Upper lobe of right lung (tissue), 1 donor: ENCODE measurements at regions not wholly inside any gene's neighbourhood (a gene's known extent, or its start where the extent isn't known, plus 50 kb on each side); places are given as distances from the start of the nearest gene placed in this dataset.

Source experiments
- ATAC-seq: fragments of 200-7000 bp; cut with Tn5 transposase; one replicate; pipeline ENCODE4 v1.9.1; 2020; ENCODE audit warnings: mild to moderate bottlenecking, moderate library complexity
- DNase-seq: peaks from one replicate; pipeline ENCODE4 v3.0.0-alpha.2; 2020
- H3K27ac ChIP-seq: fragments of 200-600 bp; one replicate; pipeline ENCODE4 v1.8.0; 2022
- H3K27me3 ChIP-seq: fragments of 200-600 bp; one replicate; pipeline ENCODE4 v1.8.0; 2022; ENCODE audit warnings: mild to moderate bottlenecking
- H3K36me3 ChIP-seq: fragments of 200-600 bp; one replicate; pipeline ENCODE4 v1.8.0; 2022
- H3K4me1 ChIP-seq: fragments of 200-600 bp; one replicate; pipeline ENCODE4 v1.8.0; 2022
- H3K4me3 ChIP-seq: fragments of 200-600 bp; one replicate; pipeline ENCODE4 v1.8.0; 2022; ENCODE audit warnings: mild to moderate bottlenecking
- H3K9me3 ChIP-seq: fragments of 200-600 bp; one replicate; pipeline ENCODE4 v1.8.0; 2022
- intact Hi-C: fragments of 100-400 bp; cut with DNase I; formaldehyde crosslinking; loops from one replicate; pipeline ENCODE4 v1.11.0; 2022
- TF ChIP-seq, protein P1 (sequence below): fragments of 200-600 bp; IDR thresholded peaks from one replicate; pipeline ENCODE4 v1.8.0; 2022; ENCODE audit warnings: antibody characterized with exemption
- donor health status: DM: no; HTN: yes; CAD: no; lungs with severe emphysema.

DNA sequence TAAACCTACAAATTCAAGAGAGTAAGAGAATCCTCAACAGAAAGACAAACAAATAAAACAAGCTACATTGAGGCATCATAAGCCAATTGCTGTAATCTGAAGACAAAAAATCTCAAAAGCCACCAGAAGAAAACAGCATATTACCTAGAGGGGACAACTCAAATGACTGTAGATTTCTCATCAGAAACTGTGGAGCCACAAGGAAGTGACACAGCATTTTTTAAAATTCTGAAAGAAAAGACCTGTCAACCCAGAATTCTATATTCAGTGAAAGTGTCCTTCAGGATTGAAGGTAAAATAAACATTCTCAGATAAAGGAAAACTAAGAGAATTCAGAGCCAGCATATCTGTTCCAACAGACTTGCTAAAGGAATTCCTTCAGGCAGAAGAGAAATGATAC is 147.8 kb upstream of the DHRS4 start:
- no peak for DNase-seq
- TF ChIP-seq, protein P1, sequence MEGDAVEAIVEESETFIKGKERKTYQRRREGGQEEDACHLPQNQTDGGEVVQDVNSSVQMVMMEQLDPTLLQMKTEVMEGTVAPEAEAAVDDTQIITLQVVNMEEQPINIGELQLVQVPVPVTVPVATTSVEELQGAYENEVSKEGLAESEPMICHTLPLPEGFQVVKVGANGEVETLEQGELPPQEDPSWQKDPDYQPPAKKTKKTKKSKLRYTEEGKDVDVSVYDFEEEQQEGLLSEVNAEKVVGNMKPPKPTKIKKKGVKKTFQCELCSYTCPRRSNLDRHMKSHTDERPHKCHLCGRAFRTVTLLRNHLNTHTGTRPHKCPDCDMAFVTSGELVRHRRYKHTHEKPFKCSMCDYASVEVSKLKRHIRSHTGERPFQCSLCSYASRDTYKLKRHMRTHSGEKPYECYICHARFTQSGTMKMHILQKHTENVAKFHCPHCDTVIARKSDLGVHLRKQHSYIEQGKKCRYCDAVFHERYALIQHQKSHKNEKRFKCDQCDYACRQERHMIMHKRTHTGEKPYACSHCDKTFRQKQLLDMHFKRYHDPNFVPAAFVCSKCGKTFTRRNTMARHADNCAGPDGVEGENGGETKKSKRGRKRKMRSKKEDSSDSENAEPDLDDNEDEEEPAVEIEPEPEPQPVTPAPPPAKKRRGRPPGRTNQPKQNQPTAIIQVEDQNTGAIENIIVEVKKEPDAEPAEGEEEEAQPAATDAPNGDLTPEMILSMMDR = no peak
- intact Hi-C loops = no loop called here

DNA sequence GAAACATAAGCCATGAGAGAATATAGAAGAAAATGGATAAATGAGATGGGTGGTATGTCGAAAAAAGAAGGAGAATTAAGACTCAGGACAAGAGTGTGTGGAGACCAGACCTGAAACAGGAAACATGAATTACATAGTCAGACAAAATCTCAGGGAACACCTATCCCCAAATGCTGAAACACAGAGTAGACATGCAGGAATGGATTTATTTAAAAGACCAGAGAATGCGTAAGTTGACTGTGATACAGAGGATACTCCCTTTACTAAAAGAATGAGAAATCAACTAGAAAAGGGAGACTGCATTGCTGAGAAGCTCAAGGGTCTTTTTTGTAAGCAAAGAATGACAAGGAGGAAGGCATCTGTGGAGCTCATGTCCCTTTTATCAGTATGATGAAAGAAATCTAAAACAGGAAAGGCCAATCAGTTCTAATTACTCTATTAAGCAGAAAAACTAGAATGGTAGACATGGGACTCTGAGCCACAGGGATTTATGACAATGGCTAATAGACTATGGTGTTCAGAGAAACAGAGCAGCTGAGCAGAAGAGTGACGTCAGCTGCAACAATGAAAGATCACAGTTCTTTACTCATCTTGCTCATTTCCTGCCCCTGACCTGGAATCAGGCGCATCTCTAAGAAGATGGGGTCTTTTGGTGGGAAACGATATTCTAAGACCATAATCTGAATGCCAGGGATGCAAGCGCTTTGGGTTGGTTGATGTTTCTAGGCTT is 138.9 kb upstream of the DHRS4 start:
- intact Hi-C loops = no loop called here
- DNase-seq (no peak), ATAC-seq (no peak)
- TF ChIP-seq, protein P1 = no peak
- Histone ChIP-seq H3K27ac (no peak overlapping the region), H3K27me3 (no peaks in the 10 kb centered on the region), H3K4me3 (no peak overlapping the region), H3K4me1 (no peaks in the 10 kb centered on the region), H3K9me3 (no peaks in the 10 kb centered on the region), H3K36me3 (no peaks in the 10 kb centered on the region)

More for the DNA sequence above, 147.8 kb upstream of the DHRS4 start:
- Histone ChIP-seq H3K36me3 (no peaks in the 10 kb centered on the region), H3K27me3 (no peaks in the 10 kb centered on the region), H3K27ac (no peak overlapping the region), H3K4me3 (no peak overlapping the region), H3K9me3 (peaks cover 9% of the 10 kb centered on the region), H3K4me1 (no peaks in the 10 kb centered on the region)
- ATAC-seq = no peak

DNA sequence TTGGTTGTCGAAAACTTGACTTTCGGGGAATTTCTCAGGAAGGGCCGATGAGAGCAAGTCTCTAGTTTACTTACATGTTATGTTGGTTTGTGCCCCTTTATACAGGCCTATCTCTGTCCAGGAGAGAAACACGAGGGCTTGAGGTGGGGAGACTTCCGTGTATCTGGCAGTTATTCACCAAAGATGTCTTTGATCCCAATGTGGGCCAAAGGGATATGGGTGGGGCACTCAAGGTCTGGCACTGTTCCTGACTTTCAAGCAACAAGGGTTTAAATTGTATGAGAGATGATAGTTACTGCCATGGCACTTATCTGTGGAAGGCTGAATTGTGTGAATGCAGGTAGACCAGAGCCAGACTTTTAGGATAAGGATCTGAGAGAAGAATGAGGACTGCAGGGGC is 137.2 kb upstream of the DHRS4 start:
- Histone ChIP-seq H3K27me3 (no peaks in the 10 kb centered on the region), H3K9me3 (no peaks in the 10 kb centered on the region), H3K36me3 (no peaks in the 10 kb centered on the region), H3K4me3 (no peak overlapping the region), H3K27ac (no peak overlapping the region), H3K4me1 (no peaks in the 10 kb centered on the region)
- TF ChIP-seq, protein P1 = no peak
- ATAC-seq (no peak), DNase-seq (no peak)
- intact Hi-C loops = no loop called here

DNA sequence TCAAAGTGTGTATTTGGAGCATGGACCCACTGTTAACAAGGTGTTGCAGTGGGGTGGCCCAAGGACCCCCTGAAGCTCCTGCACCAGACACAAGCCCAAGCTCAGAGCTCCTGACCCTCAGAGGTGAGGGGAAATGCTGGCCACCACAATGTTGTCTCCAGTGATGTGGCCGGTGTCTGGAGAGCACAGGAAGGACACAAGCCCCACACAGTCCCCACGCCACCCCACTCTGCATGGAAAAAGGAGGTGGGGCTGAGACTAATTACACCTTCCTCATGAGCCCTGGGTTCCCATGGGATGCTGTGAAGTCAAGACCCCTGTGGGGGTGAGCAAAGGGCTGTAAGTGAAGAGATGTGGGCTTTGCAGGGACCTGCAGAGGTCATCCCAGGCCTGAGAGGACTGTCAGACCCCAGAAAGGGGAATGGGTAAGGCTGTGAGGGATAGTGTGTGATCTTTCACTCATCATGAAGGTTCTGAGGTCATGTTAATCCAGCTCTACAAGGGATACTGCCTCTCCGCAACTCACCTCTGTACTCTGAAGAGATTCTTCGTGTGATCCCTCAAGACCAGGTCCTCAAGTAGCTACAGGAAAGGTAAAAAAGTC is 136.3 kb upstream of the DHRS4 start:
- H3K4me3 ChIP-seq = no peak overlapping the region
- H3K4me1 ChIP-seq = no peaks in the 10 kb centered on the region
- intact Hi-C loops = no loop called here
- TF ChIP-seq, protein P1 = no peak
- no peaks in the 10 kb centered on the region for H3K9me3 ChIP-seq
- no peak for DNase-seq
- H3K27ac ChIP-seq = no peak overlapping the region
- H3K27me3 ChIP-seq = no peaks in the 10 kb centered on the region
- no peak for ATAC-seq
- no peaks in the 10 kb centered on the region for H3K36me3 ChIP-seq

DNA sequence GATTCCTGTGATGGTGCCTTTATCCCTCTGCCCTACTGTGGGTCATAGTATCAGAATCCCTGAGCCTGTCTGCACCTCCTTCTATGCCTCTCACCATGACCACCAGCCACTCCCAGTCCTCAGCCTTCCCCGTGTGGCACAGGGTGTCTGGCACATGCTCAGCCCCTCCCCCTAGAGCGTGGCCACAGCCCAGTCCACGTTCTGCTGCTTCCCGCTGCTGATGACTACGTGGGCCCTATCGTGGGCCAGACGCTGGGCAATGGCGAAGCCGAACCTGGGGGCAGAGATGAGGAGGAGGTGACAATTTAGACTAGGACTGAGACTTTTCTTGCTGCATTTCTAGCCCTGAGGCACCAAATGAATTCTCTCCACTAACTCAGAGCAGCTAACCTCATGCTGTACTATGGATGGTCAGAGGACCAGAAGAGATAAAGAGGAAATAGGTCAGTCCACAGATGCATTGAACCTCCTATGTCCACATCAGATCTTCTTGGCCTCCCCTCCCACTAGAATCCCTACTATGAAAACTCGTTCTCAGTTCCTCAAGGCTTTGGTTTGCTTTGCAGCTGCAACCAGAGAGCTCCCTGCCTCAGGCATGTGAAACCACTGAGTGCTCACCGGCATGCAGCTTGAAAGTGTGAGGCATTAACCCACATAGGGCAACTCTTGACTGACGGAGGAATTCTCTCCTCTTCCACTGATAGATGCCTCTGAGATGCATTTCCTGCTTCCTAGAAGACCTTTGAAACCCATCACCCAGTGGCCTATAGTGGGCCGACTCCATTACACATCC is 126.3 kb upstream of the DHRS4 start:
- Histone ChIP-seq H3K4me3 (no peak overlapping the region), H3K27me3 (no peaks in the 10 kb centered on the region), H3K9me3 (no peaks in the 10 kb centered on the region), H3K36me3 (no peaks in the 10 kb centered on the region), H3K4me1 (peaks cover 3% of the 10 kb centered on the region), H3K27ac (no peak overlapping the region)
- DNase-seq = no peak
- ATAC-seq = no peak
- intact Hi-C loops = no loop called here
- TF ChIP-seq, protein P1 = no peak
